ENCODE measurements at regions not wholly inside any gene's neighbourhood (a gene's known extent, or its start where the extent isn't known, plus 50 kb on each side); places are given as distances from the start of the nearest gene placed in this dataset.

DNA sequence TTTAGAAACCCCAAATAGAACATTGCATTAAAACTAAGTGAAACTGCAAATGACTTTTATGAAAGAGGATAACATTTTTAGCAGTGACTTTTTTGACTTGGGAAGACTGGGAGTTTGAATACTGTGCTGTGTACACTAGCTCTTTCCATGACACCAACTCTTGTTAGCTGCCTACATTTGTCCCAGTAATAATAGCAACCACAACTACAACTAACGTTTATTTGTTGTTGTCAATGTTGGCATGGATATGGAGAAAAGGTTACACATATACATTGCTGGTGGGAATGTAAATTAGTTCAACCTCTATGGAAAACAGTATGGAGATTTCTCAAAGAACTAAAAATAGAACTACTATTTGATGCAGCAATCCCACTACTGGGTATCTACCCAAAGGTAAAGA lies 329.6 kb upstream of the ADAMTS9 start:
- Histone ChIP-seq H3K4me3 (ENCODE audit: low read depth, low read length) (no peak overlapping the region), H3K9me3 (ENCODE audit: severe bottlenecking) (no peaks in the 10 kb centered on the region), H3K27me3 (ENCODE audit: insufficient read depth, low read depth, severe bottlenecking) (no peaks in the 10 kb centered on the region), H3K36me3 (no peaks in the 10 kb centered on the region), H3K27ac (no peak overlapping the region)
- no peak for DNase-seq
- no peak for TF ChIP-seq CTCF (IDR thresholded peaks at IDR 0.05; ENCODE audit: low read depth, low read length)

DNA sequence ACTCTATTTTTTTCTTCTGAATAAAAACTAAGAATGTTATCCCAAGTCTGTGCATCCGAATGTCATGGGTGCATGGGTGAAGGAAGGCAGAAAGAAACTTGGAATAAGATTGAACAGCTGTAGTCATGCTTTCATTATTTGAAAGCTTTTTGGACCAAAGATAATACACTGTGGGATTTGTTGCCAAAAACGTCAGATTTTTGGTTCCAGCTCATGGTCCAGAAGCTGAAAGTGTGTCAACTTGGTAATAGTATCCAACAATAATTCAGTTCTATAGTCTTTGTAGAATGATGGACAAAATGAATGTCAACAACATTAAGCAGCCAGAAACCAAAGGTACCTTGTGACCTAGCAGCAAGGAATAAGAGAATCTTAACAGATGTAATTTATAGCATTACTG lies 327.9 kb upstream of the ADAMTS9 start:
- TF ChIP-seq CTCF (IDR thresholded peaks at IDR 0.05; ENCODE audit: low read depth, low read length): no peak

GRCh38 chr3:65013053-65013452 lies 325.3 kb upstream of the ADAMTS9 start:
- H3K27ac ChIP-seq: no peak overlapping the region
- no peaks in the 10 kb centered on the region for H3K36me3 ChIP-seq
- TF ChIP-seq CTCF (IDR thresholded peaks at IDR 0.05; ENCODE audit: low read depth, low read length): no peak
- no peaks in the 10 kb centered on the region for H3K27me3 ChIP-seq (ENCODE audit: insufficient read depth, low read depth, severe bottlenecking)
- no peaks in the 10 kb centered on the region for H3K9me3 ChIP-seq (ENCODE audit: severe bottlenecking)
- no peak overlapping the region for H3K4me3 ChIP-seq (ENCODE audit: low read depth, low read length)
- DNase-seq: no peak

More for the DNA sequence above, 327.9 kb upstream of the ADAMTS9 start:
- Histone ChIP-seq H3K36me3 (no peaks in the 10 kb centered on the region), H3K27ac (no peak overlapping the region), H3K4me3 (ENCODE audit: low read depth, low read length) (no peak overlapping the region), H3K9me3 (ENCODE audit: severe bottlenecking) (no peaks in the 10 kb centered on the region), H3K27me3 (ENCODE audit: insufficient read depth, low read depth, severe bottlenecking) (no peaks in the 10 kb centered on the region)
- no peak for DNase-seq

DNA sequence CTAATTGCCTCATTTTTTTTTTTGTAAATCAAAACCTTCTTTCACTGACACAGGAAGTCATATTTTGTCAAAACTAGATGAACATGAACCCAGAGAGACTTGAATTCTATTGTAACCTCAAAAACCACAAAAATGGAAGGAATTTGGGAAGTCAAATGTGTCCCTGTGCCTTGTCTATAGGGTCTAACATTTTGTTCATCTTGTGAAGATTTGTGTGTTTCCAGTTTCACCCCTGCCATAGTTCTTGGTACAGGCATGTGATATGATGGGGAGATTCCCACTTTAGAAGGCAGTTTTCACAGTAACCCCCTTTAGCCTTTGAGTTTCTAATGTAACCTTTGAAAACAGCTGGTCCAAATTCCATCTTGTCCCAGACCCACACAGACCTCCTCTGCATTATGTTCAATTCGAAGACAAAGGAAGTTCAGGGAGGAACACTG lies 318.5 kb upstream of the ADAMTS9 start:
- DNase-seq: no peak
- Histone ChIP-seq H3K36me3 (no peaks in the 10 kb centered on the region), H3K27me3 (ENCODE audit: insufficient read depth, low read depth, severe bottlenecking) (no peaks in the 10 kb centered on the region), H3K9me3 (ENCODE audit: severe bottlenecking) (no peaks in the 10 kb centered on the region), H3K4me3 (ENCODE audit: low read depth, low read length) (no peak overlapping the region), H3K27ac (no peak overlapping the region)
- TF ChIP-seq CTCF (IDR thresholded peaks at IDR 0.05; ENCODE audit: low read depth, low read length): no peak

DNA sequence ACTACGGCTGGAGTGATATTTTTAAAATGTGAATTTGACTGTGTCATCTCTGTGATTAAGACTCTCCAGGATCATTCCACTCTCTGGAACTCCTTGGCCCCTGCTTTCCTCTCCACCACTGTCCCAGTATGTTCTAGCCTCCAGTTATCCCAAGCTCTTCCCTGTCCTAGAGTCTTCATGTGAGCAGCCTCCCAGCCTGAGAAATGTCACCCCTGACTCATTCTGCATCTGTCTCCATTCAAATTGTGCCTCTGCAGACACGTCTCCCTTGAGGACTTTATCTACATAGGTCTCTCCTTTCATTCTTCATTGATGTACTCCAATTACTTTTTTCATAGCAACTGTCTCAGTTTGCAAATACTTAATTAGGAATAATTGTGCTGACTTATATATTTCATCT lies 317.7 kb upstream of the ADAMTS9 start:
- no peak for TF ChIP-seq CTCF (IDR thresholded peaks at IDR 0.05; ENCODE audit: low read depth, low read length)
- DNase-seq: no peak
- Histone ChIP-seq H3K27ac (no peak overlapping the region), H3K4me3 (ENCODE audit: low read depth, low read length) (no peak overlapping the region), H3K9me3 (ENCODE audit: severe bottlenecking) (peaks cover 4% of the 10 kb centered on the region), H3K36me3 (no peaks in the 10 kb centered on the region), H3K27me3 (ENCODE audit: insufficient read depth, low read depth, severe bottlenecking) (no peaks in the 10 kb centered on the region)

DNA sequence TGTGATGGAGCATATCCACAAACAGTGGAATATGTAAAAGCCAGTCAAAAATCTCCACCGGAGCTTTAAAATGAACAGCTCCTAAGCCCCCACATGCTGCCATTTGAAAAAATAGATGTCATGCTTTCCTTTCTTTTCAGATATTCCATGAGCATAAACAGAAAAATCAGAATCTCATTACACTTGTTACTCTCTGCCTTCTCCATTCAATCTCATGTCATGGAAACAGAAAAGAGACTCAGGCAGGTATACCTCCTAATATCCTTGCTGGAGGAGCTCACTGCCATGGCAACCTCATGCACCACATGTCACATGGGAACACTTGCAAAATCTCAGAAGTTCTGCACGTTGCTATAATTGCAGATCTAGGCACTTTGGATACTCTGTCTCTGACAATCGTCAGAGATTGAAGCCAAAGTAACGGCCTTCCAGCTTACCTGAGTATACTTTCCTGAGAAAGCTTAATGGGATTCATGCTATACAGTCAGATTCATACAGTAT lies 317.0 kb upstream of the ADAMTS9 start:
- peaks cover 4% of the 10 kb centered on the region for H3K9me3 ChIP-seq (ENCODE audit: severe bottlenecking)
- H3K36me3 ChIP-seq: no peaks in the 10 kb centered on the region
- TF ChIP-seq CTCF (IDR thresholded peaks at IDR 0.05; ENCODE audit: low read depth, low read length): no peak
- H3K4me3 ChIP-seq (ENCODE audit: low read depth, low read length): no peak overlapping the region
- no peak for DNase-seq
- no peaks in the 10 kb centered on the region for H3K27me3 ChIP-seq (ENCODE audit: insufficient read depth, low read depth, severe bottlenecking)
- no peak overlapping the region for H3K27ac ChIP-seq

All from WERI-Rb-1 (cell line).